ENCODE measurements at regions not wholly inside any gene's neighbourhood (a gene's known extent, or its start where the extent isn't known, plus 50 kb on each side); places are given as distances from the start of the nearest gene placed in this dataset.

DNA sequence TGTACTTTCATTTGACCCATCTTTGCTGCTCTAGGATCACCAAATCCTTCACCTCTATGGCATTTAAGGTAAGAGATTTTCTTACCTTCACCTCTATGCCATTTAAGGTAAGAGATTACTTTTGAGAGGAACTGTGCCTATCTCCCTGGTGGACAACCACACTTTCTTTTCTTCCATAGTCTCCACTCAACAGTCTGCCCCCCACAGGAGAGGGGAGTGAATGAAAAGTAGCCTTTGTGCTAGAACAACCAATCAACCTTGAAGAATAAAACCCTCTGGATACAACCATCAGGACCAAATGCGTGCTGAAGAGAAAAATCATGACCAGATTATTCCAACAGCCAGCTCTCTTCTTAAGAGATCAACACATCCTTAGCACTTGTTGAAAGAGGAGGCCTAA is 258.6 kb upstream of the TMPO start:
- TF ChIP-seq, protein P1, sequence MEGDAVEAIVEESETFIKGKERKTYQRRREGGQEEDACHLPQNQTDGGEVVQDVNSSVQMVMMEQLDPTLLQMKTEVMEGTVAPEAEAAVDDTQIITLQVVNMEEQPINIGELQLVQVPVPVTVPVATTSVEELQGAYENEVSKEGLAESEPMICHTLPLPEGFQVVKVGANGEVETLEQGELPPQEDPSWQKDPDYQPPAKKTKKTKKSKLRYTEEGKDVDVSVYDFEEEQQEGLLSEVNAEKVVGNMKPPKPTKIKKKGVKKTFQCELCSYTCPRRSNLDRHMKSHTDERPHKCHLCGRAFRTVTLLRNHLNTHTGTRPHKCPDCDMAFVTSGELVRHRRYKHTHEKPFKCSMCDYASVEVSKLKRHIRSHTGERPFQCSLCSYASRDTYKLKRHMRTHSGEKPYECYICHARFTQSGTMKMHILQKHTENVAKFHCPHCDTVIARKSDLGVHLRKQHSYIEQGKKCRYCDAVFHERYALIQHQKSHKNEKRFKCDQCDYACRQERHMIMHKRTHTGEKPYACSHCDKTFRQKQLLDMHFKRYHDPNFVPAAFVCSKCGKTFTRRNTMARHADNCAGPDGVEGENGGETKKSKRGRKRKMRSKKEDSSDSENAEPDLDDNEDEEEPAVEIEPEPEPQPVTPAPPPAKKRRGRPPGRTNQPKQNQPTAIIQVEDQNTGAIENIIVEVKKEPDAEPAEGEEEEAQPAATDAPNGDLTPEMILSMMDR (IDR thresholded peaks at IDR 0.05; ENCODE audit: low read length), result no peak
- TF ChIP-seq EZH2 (optimal IDR thresholded peaks at IDR 0.05; ENCODE audit: low read depth, low read length), result no peak
